ENCODE measurements at regions not wholly inside any gene's neighbourhood (a gene's known extent, or its start where the extent isn't known, plus 50 kb on each side); places are given as distances from the start of the nearest gene placed in this dataset.

DNA sequence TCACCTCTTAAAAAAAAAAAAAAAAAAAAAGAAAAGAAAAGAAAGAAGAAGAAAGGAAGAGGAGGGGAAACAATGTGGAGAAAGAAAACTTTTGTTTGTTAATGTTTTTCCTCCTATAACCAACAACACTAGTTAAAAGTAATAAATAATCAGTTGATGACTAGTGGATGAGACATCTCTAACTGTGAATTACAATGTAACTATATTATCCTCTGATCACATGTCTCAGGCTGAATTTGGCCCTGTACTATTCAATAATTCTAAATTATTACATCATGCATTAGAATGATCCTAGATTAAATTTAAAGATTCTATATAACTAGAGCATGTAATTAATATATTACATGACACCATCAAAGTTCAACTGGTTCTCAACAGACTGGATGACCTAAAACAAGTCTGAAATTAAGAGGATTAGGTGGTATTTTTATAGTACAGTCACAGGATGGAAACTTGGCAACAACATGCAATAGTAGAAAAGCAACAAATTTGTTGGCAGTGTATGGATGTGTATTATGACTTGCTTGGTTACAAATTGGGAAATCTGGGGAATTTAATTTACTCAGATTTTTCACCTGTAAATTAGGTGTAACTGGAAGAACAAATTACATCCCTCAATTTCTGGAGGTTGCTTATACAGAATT is 269.3 kb upstream of the SETBP1 start:
- H3K9me2 ChIP-seq (ENCODE audit: insufficient read depth), result no peaks in the 10 kb centered on the region

DNA sequence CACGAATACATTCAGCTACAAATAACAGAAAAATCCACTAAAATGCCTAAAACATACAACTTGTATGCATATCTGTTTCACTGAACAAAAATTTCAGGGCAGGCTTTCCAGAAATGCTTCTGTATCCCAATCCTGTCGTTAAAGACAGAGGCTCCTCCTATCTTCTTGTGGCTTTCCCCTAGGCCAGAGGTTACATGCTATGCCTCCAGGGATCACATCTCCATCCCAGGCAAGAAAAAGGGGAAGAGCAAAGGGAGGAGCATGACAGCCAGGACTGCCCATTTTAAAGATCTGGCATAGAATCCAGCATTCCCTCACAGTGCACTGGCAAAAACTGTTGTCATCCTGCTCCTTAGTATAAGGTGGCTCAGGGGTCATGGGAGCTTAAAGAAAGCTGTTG is 268.7 kb upstream of the SETBP1 start:
- 45 to 53% methylated on average over 2 of the region's 2 CpGs for WGBS, 2 experiments (ENCODE audit: low coverage in 1 of 2, low lambda C conversion rate in 2 of 2, missing lambda C conversion rate in 2 of 2)
- Histone ChIP-seq H3K27me3 (replicated peaks; ENCODE audit: insufficient read depth) (no peaks in the 10 kb centered on the region), H3K4me2 (ENCODE audit: unreplicated experiment) (no peak overlapping the region), H3F3A (ENCODE audit: insufficient read depth) (no peaks in the 10 kb centered on the region), H3K79me2 (ENCODE audit: insufficient read depth) (no peaks in the 10 kb centered on the region), H3K36me3 (ENCODE audit: low read depth) (no peaks in the 10 kb centered on the region), H4K20me1 (ENCODE audit: insufficient read depth) (no peaks in the 10 kb centered on the region), H2AFZ (no peak overlapping the region), H3K27ac (no peak overlapping the region), H3K9me2 (ENCODE audit: insufficient read depth) (no peaks in the 10 kb centered on the region), H3K9me3 (ENCODE audit: low read depth) (no peaks in the 10 kb centered on the region), H3K4me1 (ENCODE audit: insufficient read depth) (no peaks in the 10 kb centered on the region), H3K4me3 (no peak overlapping the region), H3K9ac (no peak overlapping the region)
- DNase-seq, result peak; percentile 1
- in situ Hi-C loops (cut with MboI), result no loop called here
- TF ChIP-seq EZH2 (IDR thresholded peaks at IDR 0.05; ENCODE audit: insufficient read depth, poor library complexity, severe bottlenecking) (no peak), EZH2phosphoT487 (IDR thresholded peaks at IDR 0.05; ENCODE audit: insufficient read depth, low read depth) (no peak)

More for the DNA sequence above, 269.3 kb upstream of the SETBP1 start:
- peak; percentile 27 for DNase-seq
- in situ Hi-C loops (cut with MboI), result no loop called here
- TF ChIP-seq EZH2phosphoT487 (IDR thresholded peaks at IDR 0.05; ENCODE audit: insufficient read depth, low read depth) (no peak), EZH2 (IDR thresholded peaks at IDR 0.05; ENCODE audit: insufficient read depth, poor library complexity, severe bottlenecking) (no peak)
- Histone ChIP-seq H3F3A (ENCODE audit: insufficient read depth) (no peaks in the 10 kb centered on the region), H3K4me1 (ENCODE audit: insufficient read depth) (no peaks in the 10 kb centered on the region), H3K9me3 (ENCODE audit: low read depth) (no peaks in the 10 kb centered on the region), H3K9ac (no peak overlapping the region), H3K4me3 (no peak overlapping the region), H4K20me1 (ENCODE audit: insufficient read depth) (no peaks in the 10 kb centered on the region), H3K27me3 (replicated peaks; ENCODE audit: insufficient read depth) (no peaks in the 10 kb centered on the region), H3K36me3 (ENCODE audit: low read depth) (no peaks in the 10 kb centered on the region), H3K79me2 (ENCODE audit: insufficient read depth) (no peaks in the 10 kb centered on the region), H3K4me2 (ENCODE audit: unreplicated experiment) (no peak overlapping the region), H3K27ac (no peak overlapping the region), H2AFZ (no peak overlapping the region)

DNA sequence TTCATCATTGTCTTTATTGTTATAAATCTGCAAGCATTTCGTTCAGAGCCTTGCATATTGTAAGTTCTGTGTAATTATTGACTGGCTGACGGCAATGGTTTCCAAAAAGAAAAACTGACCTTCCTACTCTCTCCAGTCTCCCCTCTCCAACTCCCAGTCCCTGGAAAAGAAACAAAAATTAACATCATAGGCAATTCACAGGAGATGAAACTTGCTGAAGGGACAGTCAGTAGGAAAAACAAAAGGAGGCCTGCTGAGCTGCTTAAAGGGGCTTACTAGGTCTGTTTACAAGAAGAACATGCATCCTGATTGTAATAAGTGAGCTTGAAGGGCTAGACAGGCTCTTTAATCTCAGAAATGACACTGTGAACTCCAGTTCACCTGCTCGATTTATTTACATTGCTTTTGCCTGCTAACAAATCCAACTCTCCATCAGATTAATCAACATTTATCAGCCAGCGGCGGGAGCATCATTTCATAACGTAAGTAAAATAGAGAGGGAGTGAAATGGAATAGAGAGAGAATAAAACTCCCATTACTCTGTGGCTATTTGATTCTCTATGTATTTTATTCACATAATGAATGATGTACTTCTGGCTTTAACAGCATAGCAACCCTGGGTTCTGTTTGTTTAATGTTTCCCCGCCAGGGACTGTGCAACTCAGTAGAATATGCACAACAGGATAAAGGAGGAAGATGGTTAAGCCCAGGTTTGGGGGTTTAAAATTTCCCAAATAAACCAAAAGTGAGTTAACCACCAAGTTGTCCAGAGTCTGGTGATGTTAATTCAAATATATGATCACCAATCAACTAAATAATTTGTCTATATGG is 256.7 kb upstream of the SETBP1 start:
- Histone ChIP-seq H3K27me3 (replicated peaks; ENCODE audit: insufficient read depth) (0 out of 2 replicates have a peak, but pooled peaks cover 5% of the 10 kb centered on the region), H4K20me1 (ENCODE audit: insufficient read depth) (no peaks in the 10 kb centered on the region), H3K9me3 (ENCODE audit: low read depth) (no peaks in the 10 kb centered on the region), H3K9me2 (ENCODE audit: insufficient read depth) (no peaks in the 10 kb centered on the region), H3K4me2 (ENCODE audit: unreplicated experiment) (no peak overlapping the region), H3K4me3 (no peak overlapping the region), H3K27ac (no peak overlapping the region), H3K4me1 (ENCODE audit: insufficient read depth) (no peaks in the 10 kb centered on the region), H2AFZ (no peak overlapping the region), H3K79me2 (ENCODE audit: insufficient read depth) (no peaks in the 10 kb centered on the region), H3K36me3 (ENCODE audit: low read depth) (no peaks in the 10 kb centered on the region), H3K9ac (no peak overlapping the region), H3F3A (ENCODE audit: insufficient read depth) (no peaks in the 10 kb centered on the region)
- no peak for DNase-seq
- TF ChIP-seq EZH2 (IDR thresholded peaks at IDR 0.05; ENCODE audit: insufficient read depth, poor library complexity, severe bottlenecking) (no peak), EZH2phosphoT487 (IDR thresholded peaks at IDR 0.05; ENCODE audit: insufficient read depth, low read depth) (no peak)
- WGBS, 2 experiments (ENCODE audit: low coverage in 1 of 2, low lambda C conversion rate in 2 of 2, missing lambda C conversion rate in 2 of 2), result 54 to 63% methylated on average over 7 of the region's 7 CpGs
- in situ Hi-C loops (cut with MboI), result no loop called here

DNA sequence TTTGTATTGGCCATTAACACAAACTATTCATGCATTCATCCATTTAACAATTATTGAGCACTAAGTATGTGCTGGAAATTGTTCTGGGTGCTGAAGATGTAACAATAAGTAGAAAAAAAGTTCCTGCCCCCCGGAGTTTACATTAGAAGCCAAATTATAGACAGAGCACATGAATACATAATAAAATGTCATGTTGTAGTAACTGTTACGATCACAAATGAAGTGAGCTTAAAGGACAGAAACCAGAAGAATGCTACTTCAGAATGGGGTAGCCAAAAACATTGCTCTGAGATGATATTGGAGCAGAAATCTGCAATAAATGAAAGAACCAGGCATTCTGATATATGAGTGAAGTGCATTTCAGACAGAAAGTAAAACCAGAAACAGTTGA is 256.0 kb upstream of the SETBP1 start:
- Histone ChIP-seq H3K27me3 (replicated peaks; ENCODE audit: insufficient read depth) (0 out of 2 replicates have a peak, but pooled peaks cover 5% of the 10 kb centered on the region), H3K4me1 (ENCODE audit: insufficient read depth) (no peaks in the 10 kb centered on the region), H3F3A (ENCODE audit: insufficient read depth) (no peaks in the 10 kb centered on the region), H3K4me3 (no peak overlapping the region), H3K79me2 (ENCODE audit: insufficient read depth) (no peaks in the 10 kb centered on the region), H3K9ac (no peak overlapping the region), H3K9me2 (ENCODE audit: insufficient read depth) (no peaks in the 10 kb centered on the region), H2AFZ (no peak overlapping the region), H3K36me3 (ENCODE audit: low read depth) (no peaks in the 10 kb centered on the region), H3K4me2 (ENCODE audit: unreplicated experiment) (no peak overlapping the region), H3K27ac (no peak overlapping the region), H4K20me1 (ENCODE audit: insufficient read depth) (no peaks in the 10 kb centered on the region), H3K9me3 (ENCODE audit: low read depth) (no peaks in the 10 kb centered on the region)
- in situ Hi-C loops (cut with MboI), result no loop called here
- TF ChIP-seq EZH2 (IDR thresholded peaks at IDR 0.05; ENCODE audit: insufficient read depth, poor library complexity, severe bottlenecking), result no peak
- no peak for TF ChIP-seq EZH2phosphoT487 (IDR thresholded peaks at IDR 0.05; ENCODE audit: insufficient read depth, low read depth)
- WGBS, 2 experiments (ENCODE audit: low coverage in 1 of 2, low lambda C conversion rate in 2 of 2, missing lambda C conversion rate in 2 of 2), result 30% methylated on average over 2 of the region's 2 CpGs
- DNase-seq, result no peak
